Erythroblast (primary cell): ENCODE measurements at regions not wholly inside any gene's neighbourhood (a gene's known extent, or its start where the extent isn't known, plus 50 kb on each side); places are given as distances from the start of the nearest gene placed in this dataset.
"Not testable (repeated sequence)": the region's sequence is repeated elsewhere in the genome, so short reads cannot be mapped to it uniquely, and the experiment has no call there.

ENCODE experiments used
- DNase-seq, 2 experiments: peaks; one replicate each; lab custom pipeline; 2025; lab: John Stamatoyannopoulos, UW
- GATA1 ChIP-seq: IDR thresholded peaks from 2 replicates; pipeline ENCODE4 v1.6.1; 2011; ENCODE audit warnings: low read depth, mild to moderate bottlenecking, control low read depth, low read length, moderate library complexity
- POLR2A ChIP-seq: IDR thresholded peaks from 2 replicates; pipeline ENCODE4 v1.6.1; 2011; ENCODE audit warnings: mild to moderate bottlenecking, low read length

DNA sequence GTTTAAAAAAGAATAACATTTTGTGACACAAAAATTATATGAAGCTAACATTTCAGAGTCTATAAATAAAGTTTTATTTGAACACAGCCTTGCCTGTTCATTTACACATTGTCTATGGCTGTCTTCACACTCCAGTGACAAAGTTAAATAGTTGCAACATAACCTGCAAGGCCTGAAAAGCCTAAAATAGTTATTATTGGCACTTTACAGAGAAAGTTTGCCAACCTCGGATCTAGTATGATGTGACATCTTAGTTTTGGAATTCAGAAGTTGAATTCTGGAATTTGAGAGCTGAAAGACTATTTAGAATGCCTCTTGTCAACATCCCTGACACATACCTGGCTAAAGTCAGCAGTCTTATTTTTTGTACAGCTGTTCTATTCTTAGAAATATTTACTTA lies 68.3 kb downstream of the DYRK2 start:
- DNase-seq = no peak
- no peak for TF ChIP-seq POLR2A
- TF ChIP-seq GATA1 = no peak

- not testable (repeated sequence) for DNase-seq
These were observed 70.8 kb downstream of the DYRK2 start for GRCh38 chr12:67719303-67719702.

DNA sequence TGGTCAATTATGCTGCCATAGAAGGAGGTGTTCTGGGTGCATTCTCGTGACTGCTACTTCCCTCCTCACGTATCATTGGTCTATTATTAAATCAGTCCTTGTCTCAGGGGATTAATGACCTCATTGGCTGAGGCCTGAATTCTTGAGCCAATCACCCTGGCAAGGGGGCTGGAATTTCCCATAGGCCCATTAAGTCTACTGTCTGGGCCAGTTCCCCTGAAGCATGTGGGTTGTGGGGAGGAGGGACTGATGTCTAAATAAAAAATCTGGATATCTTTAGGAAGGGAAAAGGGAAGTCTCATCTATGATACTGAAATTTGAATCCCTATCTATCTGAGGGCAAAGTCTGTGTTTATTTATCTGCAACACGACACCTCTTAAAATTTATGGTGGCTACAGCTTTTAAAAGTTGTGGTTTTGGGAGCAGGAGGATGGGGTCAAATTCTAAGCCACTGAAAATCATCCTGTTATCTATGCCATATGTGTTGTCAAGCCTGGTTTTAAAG lies 71.9 kb downstream of the DYRK2 start:
- peak in 1 of 2 experiments; percentile 49 for DNase-seq
- TF ChIP-seq GATA1 (no peak), POLR2A (no peak)

- peak; percentile 86 to 91 for DNase-seq
- TF ChIP-seq POLR2A (no peak), GATA1 (no peak)
These were observed 72.7 kb downstream of the DYRK2 start for GRCh38 chr12:67721248-67721647.

GRCh38 chr12:67722296-67722695 lies 73.8 kb downstream of the DYRK2 start:
- TF ChIP-seq GATA1 (no peak), POLR2A (no peak)

GRCh38 chr12:67726868-67727267 lies 78.3 kb downstream of the DYRK2 start:
- DNase-seq = no peak
- TF ChIP-seq POLR2A (no peak), GATA1 (no peak)

More at GRCh38 chr12:67722296-67722695, 73.8 kb downstream of the DYRK2 start:
- no peak for DNase-seq

DNA sequence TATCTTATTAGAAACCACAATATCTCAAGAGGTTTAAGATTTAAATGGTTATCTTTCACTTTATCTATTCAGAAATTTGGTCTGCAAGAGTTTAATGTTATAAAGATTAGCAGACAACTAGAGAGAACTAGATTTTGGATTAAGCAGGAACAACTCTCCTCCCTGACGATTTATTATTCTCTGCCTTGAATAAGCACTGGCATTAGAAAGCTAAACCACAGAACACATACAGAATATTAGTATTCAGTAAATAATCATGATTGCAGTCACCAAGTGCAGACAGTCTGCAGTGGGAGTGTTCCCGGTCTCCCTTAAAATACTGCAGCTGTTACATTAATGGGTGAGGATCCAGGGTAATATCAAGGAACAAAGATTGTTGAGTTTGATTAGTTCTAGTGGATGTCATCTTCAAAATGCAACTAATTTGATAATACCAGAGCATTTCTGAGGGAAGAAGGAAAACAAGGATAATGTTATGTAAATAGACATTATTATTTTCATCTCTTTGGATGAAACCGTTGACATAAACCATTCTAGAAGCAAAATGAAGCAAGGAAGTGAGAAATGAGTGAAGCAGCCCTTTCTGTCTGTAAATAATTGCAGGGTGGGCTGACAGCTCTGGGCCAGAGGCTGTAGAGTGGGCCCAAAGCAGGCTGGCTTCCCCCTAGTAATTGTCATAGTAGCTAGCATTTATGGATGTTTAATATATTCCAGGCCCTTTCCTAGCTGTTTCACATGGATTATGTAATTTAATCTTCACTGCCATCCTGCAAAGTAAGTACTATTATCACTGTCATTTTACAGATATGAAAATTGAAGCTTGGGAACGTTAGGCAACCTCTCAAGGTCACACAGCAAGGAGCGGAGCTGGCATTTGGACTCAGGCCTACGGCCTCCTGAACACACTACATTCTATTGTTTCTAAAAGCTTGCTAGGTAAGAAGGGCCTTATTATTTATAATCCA lies 79.4 kb downstream of the DYRK2 start:
- TF ChIP-seq GATA1 (no peak), POLR2A (no peak)
- DNase-seq = no peak

DNA sequence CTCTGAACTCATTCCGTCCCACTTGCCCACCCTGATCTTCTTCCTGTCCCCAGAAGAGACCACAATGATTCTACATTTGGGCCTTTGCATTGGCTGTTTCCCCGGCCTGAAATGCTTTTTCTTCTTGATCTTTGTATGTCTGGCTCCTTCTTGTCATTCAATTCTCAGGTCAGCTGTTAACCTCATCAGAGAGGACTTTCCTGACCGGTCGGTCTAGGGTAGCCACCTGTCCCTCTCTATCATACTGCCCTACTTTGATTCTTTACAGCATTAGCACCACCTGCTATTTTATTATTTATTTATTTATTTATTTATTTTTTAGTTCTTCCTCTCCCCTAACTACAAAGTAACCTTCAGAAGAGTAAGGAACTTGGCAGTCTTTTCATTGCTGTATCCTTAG lies 84.3 kb downstream of the DYRK2 start:
- no peak for TF ChIP-seq GATA1
- no peak for TF ChIP-seq POLR2A
- no peak for DNase-seq

DNA sequence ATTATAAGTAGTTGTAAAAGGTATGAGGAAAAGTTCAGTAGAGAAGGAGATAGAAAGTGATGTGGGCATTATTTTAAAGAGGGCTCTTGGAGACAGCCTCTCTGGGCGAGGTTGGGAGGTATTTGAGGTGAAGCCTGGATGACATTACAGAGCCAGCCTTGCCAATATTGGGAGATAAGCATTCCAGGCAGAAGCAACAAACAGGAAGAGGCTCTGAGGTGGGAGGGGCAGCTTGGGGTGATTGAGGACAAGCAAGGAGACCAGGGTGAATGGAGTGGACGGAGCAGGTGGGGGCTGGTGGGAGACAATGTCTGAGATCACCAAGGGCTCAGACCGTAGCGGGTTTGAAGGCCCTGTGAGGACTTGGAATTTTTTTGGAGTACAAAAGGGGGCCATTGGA lies 87.3 kb downstream of the DYRK2 start:
- no peak for TF ChIP-seq POLR2A
- no peak for TF ChIP-seq GATA1
- DNase-seq = no peak

- DNase-seq = no peak
- TF ChIP-seq POLR2A (no peak), GATA1 (no peak)
These were observed 92.2 kb downstream of the DYRK2 start for GRCh38 chr12:67740711-67741110.

DNA sequence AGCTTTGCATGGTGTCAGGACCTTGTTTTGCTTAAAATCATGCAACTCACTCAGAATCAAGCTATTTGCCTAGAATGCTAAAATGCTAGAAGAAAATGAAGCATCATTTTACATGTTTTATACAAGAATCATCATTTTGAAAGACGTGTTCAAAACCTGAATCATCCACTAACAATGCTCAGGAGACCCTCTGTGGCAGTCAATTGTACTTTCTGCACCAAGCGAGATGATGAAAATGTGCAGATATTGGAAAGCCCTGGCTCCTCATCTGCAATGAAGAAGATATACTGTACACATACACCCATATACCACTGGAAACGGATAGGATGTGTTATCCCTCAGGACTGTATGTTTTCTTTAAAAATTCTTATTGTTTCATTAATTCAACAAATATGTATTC lies 92.7 kb downstream of the DYRK2 start:
- no peak for TF ChIP-seq POLR2A
- TF ChIP-seq GATA1 = no peak
- no peak for DNase-seq

- TF ChIP-seq GATA1 = no peak
- TF ChIP-seq POLR2A = no peak
- DNase-seq = no peak
These were observed 93.9 kb downstream of the DYRK2 start for GRCh38 chr12:67742461-67742860.

DNA sequence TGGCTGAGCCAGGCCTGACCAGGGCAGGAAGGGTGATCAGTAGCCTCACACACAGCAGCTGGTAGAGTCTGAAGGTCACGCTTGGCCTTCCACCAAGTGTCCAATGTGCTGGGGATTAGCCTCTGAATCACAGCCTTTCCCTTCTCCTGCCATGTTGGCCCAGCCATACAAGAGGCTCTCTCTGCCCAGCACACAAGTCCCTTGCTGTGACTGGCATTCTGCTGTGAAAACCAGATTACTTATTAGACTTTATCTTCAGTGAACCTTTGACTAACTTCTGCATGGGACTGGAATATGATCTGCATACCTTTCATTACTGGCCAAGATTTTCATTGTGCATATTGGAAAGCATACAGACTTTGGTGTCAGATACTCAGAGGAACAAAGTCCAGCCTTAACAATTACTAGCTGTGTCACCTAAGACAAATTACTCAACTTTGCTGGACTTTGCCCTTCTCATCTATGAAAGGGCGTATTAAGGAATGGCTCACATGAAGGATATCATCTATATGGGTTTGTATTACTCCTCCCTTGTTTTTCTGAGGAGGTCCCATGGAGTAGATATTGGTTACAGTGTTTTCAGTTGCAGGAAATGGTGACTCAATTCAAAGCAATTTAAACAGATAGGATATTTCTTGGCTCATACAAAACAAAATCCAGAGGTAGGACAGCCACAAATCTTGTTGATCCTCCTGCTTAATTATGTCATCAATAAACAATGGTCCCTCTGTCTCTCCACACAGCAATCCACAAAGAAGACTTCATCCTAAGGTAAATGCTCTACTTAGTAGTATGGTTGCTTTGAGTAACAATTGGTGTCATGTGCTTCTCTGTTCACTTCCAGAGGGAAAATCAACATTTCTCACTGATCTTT lies 99.6 kb downstream of the DYRK2 start:
- DNase-seq = no peak
- no peak for TF ChIP-seq POLR2A
- TF ChIP-seq GATA1 = no peak

DNA sequence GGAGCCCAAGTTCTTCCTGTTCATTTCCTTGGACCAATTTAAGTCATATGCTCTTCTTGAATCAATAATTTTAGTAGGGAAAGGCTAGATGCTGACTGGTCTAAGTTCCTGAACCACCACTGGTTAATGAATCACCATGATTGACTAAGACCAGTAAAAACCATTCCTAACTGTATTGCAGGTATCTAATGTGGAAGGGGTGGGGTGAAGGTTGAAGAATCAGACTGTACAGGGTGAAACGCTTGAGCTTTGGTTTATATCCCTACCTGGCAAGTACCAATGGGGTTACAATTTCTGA lies 100.1 kb downstream of the DYRK2 start:
- DNase-seq = no peak
- TF ChIP-seq GATA1 (no peak), POLR2A (no peak)
